GM23338 (cell line): ENCODE measurements at regions not wholly inside any gene's neighbourhood (a gene's known extent, or its start where the extent isn't known, plus 50 kb on each side); places are given as distances from the start of the nearest gene placed in this dataset.

Experiments
- ATAC-seq: fragments of 200-7000 bp; cut with Tn5 transposase; 3 replicates; pipeline ENCODE4 v1.9.1; 2020
- DNase-seq: peaks from one replicate; pipeline ENCODE4 v3.0.0-alpha.2; 2015; ENCODE audit warnings: low spot score
- H2AFZ ChIP-seq: fragments of 200-600 bp; sonication (generic); 2 replicates; pipeline ENCODE4 v1.8.0; 2016; ENCODE audit warnings: antibody characterized with exemption, mild to moderate bottlenecking, moderate library complexity
- H3F3A ChIP-seq: fragments of 200-600 bp; sonication (generic); replicated peaks from 2 replicates; pipeline ENCODE4 v1.8.0; 2017; ENCODE audit warnings: antibody characterized with exemption, mixed run types, low read depth
- H3K27ac ChIP-seq: fragments of 200-600 bp; sonication (generic); 2 replicates; pipeline ENCODE4 v1.6.1; 2016; ENCODE audit warnings: low read depth
- H3K27me3 ChIP-seq: fragments of 200-600 bp; sonication (generic); 2 replicates; pipeline ENCODE4 v1.8.0; 2016; ENCODE audit warnings: mild to moderate bottlenecking, mixed run types, moderate library complexity; ENCODE audit not compliant: insufficient read depth
- H3K36me3 ChIP-seq: fragments of 200-600 bp; sonication (generic); 2 replicates; pipeline ENCODE4 v1.8.0; 2016; ENCODE audit warnings: mild to moderate bottlenecking; ENCODE audit not compliant: insufficient read depth
- H3K4me1 ChIP-seq: fragments of 200-600 bp; sonication (generic); 2 replicates; pipeline ENCODE4 v1.8.0; 2016; ENCODE audit warnings: mild to moderate bottlenecking, moderate library complexity; ENCODE audit not compliant: insufficient read depth
- H3K4me2 ChIP-seq: fragments of 200-600 bp; sonication (generic); 2 replicates; pipeline ENCODE4 v1.7.1; 2017; ENCODE audit warnings: mixed run types
- H3K4me3 ChIP-seq: fragments of 200-600 bp; sonication (generic); 2 replicates; pipeline ENCODE4 v1.6.1; 2016; ENCODE audit warnings: mixed run types
- H3K79me2 ChIP-seq: fragments of 200-600 bp; sonication (generic); replicated peaks from 2 replicates; pipeline ENCODE4 v1.8.0; 2017; ENCODE audit warnings: mild to moderate bottlenecking; ENCODE audit not compliant: insufficient read depth
- H3K9me2 ChIP-seq: fragments of 200-600 bp; sonication (generic); 2 replicates; pipeline ENCODE4 v1.8.0; 2017; ENCODE audit not compliant: insufficient read depth
- H4K20me1 ChIP-seq: fragments of 200-600 bp; sonication (generic); replicated peaks from 2 replicates; pipeline ENCODE4 v1.8.0; 2017; ENCODE audit warnings: mild to moderate bottlenecking; ENCODE audit not compliant: insufficient read depth
- H3K27ac Mint-ChIP-seq: 2 replicates; pipeline ENCODE4 v1.8.0; 2020; ENCODE audit warnings: inconsistent platforms, mild to moderate bottlenecking, moderate library complexity, mixed read lengths
- H3K27me3 Mint-ChIP-seq: 3 replicates; pipeline ENCODE4 v1.8.0; 2022; ENCODE audit warnings: low read depth, mild to moderate bottlenecking, moderate library complexity, mixed read lengths, inconsistent platforms; ENCODE audit not compliant: insufficient read depth, poor library complexity
- H3K36me3 Mint-ChIP-seq: 3 replicates; pipeline ENCODE4 v1.8.0; 2021; ENCODE audit warnings: low read depth, mild to moderate bottlenecking, inconsistent platforms, moderate library complexity, mixed read lengths
- H3K4me1 Mint-ChIP-seq: 3 replicates; pipeline ENCODE4 v1.8.0; 2020; ENCODE audit warnings: mild to moderate bottlenecking, inconsistent platforms, mixed read lengths
- H3K4me3 Mint-ChIP-seq: 3 replicates; pipeline ENCODE4 v1.8.0; 2021; ENCODE audit warnings: moderate library complexity, mild to moderate bottlenecking, inconsistent platforms, mixed read lengths
- H3K9me3 Mint-ChIP-seq: 3 replicates; pipeline ENCODE4 v1.8.0; 2020; ENCODE audit warnings: moderate library complexity, mild to moderate bottlenecking, inconsistent platforms, mixed read lengths
- EZH2 ChIP-seq: fragments of 200-600 bp; sonication (generic); IDR thresholded peaks from one replicate; pipeline ENCODE4 v1.8.0; 2017; ENCODE audit warnings: antibody characterized with exemption, mild to moderate bottlenecking, low read depth; ENCODE audit not compliant: unreplicated experiment
- EZH2phosphoT487 ChIP-seq: fragments of 200-600 bp; sonication (generic); IDR thresholded peaks from one replicate; pipeline ENCODE4 v1.8.1; 2018; ENCODE audit warnings: antibody characterized with exemption; ENCODE audit not compliant: unreplicated experiment
- JUNB ChIP-seq: IDR thresholded peaks from one replicate; pipeline ENCODE4 v1.6.1; 2016; ENCODE audit warnings: antibody characterized with exemption; ENCODE audit not compliant: unreplicated experiment
- NANOG ChIP-seq: IDR thresholded peaks from 2 replicates; pipeline ENCODE4 v1.6.1; 2016; ENCODE audit warnings: antibody characterized with exemption, borderline replicate concordance
- POLR2AphosphoS5 ChIP-seq: IDR thresholded peaks from 2 replicates; pipeline ENCODE4 v1.6.1; 2016; ENCODE audit warnings: antibody characterized with exemption, low read depth
- STAT1 ChIP-seq: IDR thresholded peaks from one replicate; pipeline ENCODE4 v1.6.1; 2016; ENCODE audit warnings: antibody characterized with exemption; ENCODE audit not compliant: unreplicated experiment
- ZNF114 ChIP-seq: fragments of 250-450 bp; sonication (Bioruptor Pico); IDR thresholded peaks from 2 replicates; pipeline ENCODE4 v1.5.0; 2020; ENCODE audit warnings: mild to moderate bottlenecking, moderate library complexity
- ZNF331 ChIP-seq: fragments of 250-450 bp; sonication (Bioruptor Pico); IDR thresholded peaks from 2 replicates; pipeline ENCODE4 v1.5.0; 2020; ENCODE audit warnings: low read depth, mild to moderate bottlenecking, moderate library complexity
- TF ChIP-seq, protein P1 (sequence below), 2 experiments: fragments of 200-600 bp in 1 of 2; sonication (generic) in 1 of 2; conservative IDR thresholded peaks; 2 replicates each; pipeline versions ENCODE4 v1.5.1 to v1.6.1; 2016 to 2017; ENCODE audit warnings: antibody characterized with exemption in 2 of 2, low read depth in 2 of 2, mild to moderate bottlenecking in 2 of 2, moderate library complexity in 1 of 2
- TF ChIP-seq, protein P2 (sequence below): IDR thresholded peaks from one replicate; pipeline ENCODE4 v1.6.1; 2018; ENCODE audit warnings: antibody characterized with exemption; ENCODE audit not compliant: unreplicated experiment
- TF ChIP-seq, protein P3 (sequence below): fragments of 250-450 bp; sonication (Bioruptor Pico); IDR thresholded peaks from 2 replicates; pipeline ENCODE4 v1.5.0; 2020; ENCODE audit warnings: mild to moderate bottlenecking, moderate library complexity
- TF ChIP-seq, protein P4 (sequence below): IDR thresholded peaks from 2 replicates; pipeline ENCODE4 v1.6.1; 2016; ENCODE audit warnings: antibody characterized with exemption

DNA sequence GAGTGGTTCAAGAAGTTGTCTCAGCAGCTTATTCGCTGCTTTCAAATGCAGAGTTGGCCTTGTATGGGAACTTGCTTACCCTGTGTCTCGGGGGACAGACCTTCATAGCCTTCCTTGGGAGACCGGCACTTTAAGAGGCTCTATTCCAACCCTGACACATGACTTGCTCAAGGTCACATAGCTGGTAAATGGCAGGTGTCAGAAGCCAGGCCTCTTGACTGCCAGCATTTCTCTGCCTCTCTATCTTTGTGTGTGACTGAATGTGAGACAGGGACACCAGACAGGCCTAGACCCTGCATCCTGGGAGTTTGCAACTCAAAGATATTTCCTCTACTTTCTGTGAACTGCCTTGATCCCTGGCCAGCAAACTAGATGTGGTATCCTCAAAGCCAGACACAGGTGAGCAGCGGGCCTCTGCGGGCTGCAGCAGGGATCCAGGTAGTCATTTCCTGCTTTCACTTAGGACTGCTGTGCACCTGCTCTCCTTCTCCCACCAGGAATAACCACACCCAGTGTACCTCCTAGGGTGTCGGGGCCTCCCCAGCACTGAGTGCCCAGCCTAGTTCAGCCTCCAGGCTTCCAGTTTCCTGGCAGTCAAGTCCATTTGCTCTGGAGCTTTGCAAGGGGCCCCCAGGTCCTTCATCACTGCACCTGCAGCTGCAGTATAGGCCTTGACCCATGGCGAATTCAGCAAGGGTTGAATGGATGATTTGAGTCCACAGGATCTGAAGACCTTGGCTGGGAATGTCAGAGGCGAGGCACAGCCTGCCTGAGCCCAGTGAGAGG is 116.6 kb upstream of the TNRC6C start:
- no peaks in the 10 kb centered on the region for H3K79me2 ChIP-seq
- ATAC-seq = no peak
- no peaks in the 10 kb centered on the region for H4K20me1 ChIP-seq
- H3F3A ChIP-seq = no peaks in the 10 kb centered on the region
- no peaks in the 10 kb centered on the region for H3K9me2 ChIP-seq
- H3K4me2 ChIP-seq = no peak overlapping the region
- no peak overlapping the region for H3K4me3 Mint-ChIP-seq
- H3K36me3 ChIP-seq = no peaks in the 10 kb centered on the region
- H3K27ac ChIP-seq = no peak overlapping the region
- TF ChIP-seq EZH2phosphoT487 = no peak
- TF ChIP-seq, protein P1, sequence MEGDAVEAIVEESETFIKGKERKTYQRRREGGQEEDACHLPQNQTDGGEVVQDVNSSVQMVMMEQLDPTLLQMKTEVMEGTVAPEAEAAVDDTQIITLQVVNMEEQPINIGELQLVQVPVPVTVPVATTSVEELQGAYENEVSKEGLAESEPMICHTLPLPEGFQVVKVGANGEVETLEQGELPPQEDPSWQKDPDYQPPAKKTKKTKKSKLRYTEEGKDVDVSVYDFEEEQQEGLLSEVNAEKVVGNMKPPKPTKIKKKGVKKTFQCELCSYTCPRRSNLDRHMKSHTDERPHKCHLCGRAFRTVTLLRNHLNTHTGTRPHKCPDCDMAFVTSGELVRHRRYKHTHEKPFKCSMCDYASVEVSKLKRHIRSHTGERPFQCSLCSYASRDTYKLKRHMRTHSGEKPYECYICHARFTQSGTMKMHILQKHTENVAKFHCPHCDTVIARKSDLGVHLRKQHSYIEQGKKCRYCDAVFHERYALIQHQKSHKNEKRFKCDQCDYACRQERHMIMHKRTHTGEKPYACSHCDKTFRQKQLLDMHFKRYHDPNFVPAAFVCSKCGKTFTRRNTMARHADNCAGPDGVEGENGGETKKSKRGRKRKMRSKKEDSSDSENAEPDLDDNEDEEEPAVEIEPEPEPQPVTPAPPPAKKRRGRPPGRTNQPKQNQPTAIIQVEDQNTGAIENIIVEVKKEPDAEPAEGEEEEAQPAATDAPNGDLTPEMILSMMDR (conservative IDR thresholded peaks at IDR 0.05; ENCODE audit: low read depth in 2 of 2) = no peak
- TF ChIP-seq, protein P2, sequence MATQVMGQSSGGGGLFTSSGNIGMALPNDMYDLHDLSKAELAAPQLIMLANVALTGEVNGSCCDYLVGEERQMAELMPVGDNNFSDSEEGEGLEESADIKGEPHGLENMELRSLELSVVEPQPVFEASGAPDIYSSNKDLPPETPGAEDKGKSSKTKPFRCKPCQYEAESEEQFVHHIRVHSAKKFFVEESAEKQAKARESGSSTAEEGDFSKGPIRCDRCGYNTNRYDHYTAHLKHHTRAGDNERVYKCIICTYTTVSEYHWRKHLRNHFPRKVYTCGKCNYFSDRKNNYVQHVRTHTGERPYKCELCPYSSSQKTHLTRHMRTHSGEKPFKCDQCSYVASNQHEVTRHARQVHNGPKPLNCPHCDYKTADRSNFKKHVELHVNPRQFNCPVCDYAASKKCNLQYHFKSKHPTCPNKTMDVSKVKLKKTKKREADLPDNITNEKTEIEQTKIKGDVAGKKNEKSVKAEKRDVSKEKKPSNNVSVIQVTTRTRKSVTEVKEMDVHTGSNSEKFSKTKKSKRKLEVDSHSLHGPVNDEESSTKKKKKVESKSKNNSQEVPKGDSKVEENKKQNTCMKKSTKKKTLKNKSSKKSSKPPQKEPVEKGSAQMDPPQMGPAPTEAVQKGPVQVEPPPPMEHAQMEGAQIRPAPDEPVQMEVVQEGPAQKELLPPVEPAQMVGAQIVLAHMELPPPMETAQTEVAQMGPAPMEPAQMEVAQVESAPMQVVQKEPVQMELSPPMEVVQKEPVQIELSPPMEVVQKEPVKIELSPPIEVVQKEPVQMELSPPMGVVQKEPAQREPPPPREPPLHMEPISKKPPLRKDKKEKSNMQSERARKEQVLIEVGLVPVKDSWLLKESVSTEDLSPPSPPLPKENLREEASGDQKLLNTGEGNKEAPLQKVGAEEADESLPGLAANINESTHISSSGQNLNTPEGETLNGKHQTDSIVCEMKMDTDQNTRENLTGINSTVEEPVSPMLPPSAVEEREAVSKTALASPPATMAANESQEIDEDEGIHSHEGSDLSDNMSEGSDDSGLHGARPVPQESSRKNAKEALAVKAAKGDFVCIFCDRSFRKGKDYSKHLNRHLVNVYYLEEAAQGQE = no peak
- no peak for TF ChIP-seq NANOG
- TF ChIP-seq, protein P3, sequence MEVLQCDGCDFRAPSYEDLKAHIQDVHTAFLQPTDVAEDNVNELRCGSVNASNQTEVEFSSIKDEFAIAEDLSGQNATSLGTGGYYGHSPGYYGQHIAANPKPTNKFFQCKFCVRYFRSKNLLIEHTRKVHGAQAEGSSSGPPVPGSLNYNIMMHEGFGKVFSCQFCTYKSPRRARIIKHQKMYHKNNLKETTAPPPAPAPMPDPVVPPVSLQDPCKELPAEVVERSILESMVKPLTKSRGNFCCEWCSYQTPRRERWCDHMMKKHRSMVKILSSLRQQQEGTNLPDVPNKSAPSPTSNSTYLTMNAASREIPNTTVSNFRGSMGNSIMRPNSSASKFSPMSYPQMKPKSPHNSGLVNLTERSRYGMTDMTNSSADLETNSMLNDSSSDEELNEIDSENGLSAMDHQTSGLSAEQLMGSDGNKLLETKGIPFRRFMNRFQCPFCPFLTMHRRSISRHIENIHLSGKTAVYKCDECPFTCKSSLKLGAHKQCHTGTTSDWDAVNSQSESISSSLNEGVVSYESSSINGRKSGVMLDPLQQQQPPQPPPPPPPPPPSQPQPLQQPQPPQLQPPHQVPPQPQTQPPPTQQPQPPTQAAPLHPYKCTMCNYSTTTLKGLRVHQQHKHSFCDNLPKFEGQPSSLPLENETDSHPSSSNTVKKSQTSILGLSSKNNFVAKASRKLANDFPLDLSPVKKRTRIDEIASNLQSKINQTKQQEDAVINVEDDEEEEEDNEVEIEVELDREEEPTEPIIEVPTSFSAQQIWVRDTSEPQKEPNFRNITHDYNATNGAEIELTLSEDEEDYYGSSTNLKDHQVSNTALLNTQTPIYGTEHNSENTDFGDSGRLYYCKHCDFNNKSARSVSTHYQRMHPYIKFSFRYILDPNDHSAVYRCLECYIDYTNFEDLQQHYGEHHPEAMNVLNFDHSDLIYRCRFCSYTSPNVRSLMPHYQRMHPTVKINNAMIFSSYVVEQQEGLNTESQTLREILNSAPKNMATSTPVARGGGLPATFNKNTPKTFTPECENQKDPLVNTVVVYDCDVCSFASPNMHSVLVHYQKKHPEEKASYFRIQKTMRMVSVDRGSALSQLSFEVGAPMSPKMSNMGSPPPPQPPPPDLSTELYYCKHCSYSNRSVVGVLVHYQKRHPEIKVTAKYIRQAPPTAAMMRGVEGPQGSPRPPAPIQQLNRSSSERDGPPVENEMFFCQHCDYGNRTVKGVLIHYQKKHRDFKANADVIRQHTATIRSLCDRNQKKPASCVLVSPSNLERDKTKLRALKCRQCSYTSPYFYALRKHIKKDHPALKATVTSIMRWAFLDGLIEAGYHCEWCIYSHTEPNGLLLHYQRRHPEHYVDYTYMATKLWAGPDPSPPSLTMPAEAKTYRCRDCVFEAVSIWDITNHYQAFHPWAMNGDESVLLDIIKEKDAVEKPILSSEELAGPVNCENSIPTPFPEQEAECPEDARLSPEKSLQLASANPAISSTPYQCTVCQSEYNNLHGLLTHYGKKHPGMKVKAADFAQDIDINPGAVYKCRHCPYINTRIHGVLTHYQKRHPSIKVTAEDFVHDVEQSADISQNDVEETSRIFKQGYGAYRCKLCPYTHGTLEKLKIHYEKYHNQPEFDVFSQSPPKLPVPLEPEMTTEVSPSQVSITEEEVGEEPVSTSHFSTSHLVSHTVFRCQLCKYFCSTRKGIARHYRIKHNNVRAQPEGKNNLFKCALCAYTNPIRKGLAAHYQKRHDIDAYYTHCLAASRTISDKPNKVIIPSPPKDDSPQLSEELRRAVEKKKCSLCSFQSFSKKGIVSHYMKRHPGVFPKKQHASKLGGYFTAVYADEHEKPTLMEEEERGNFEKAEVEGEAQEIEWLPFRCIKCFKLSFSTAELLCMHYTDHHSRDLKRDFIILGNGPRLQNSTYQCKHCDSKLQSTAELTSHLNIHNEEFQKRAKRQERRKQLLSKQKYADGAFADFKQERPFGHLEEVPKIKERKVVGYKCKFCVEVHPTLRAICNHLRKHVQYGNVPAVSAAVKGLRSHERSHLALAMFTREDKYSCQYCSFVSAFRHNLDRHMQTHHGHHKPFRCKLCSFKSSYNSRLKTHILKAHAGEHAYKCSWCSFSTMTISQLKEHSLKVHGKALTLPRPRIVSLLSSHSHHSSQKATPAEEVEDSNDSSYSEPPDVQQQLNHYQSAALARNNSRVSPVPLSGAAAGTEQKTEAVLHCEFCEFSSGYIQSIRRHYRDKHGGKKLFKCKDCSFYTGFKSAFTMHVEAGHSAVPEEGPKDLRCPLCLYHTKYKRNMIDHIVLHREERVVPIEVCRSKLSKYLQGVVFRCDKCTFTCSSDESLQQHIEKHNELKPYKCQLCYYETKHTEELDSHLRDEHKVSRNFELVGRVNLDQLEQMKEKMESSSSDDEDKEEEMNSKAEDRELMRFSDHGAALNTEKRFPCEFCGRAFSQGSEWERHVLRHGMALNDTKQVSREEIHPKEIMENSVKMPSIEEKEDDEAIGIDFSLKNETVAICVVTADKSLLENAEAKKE = no peak
- no peak for TF ChIP-seq ZNF114
- TF ChIP-seq, protein P4, sequence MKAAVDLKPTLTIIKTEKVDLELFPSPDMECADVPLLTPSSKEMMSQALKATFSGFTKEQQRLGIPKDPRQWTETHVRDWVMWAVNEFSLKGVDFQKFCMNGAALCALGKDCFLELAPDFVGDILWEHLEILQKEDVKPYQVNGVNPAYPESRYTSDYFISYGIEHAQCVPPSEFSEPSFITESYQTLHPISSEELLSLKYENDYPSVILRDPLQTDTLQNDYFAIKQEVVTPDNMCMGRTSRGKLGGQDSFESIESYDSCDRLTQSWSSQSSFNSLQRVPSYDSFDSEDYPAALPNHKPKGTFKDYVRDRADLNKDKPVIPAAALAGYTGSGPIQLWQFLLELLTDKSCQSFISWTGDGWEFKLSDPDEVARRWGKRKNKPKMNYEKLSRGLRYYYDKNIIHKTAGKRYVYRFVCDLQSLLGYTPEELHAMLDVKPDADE = no peak
- no peak for TF ChIP-seq STAT1
- no peak for TF ChIP-seq JUNB
- no peak for TF ChIP-seq ZNF331 (CRISPR knock-in tag)
- TF ChIP-seq EZH2 = no peak
- TF ChIP-seq POLR2AphosphoS5 = no peak
- peaks cover 14% of the 10 kb centered on the region for H3K4me1 Mint-ChIP-seq
- H3K36me3 Mint-ChIP-seq = no peaks in the 10 kb centered on the region
- no peak overlapping the region for H3K4me3 ChIP-seq
- H3K27me3 ChIP-seq = no peaks in the 10 kb centered on the region
- no peak for DNase-seq
- peaks cover 6% of the 10 kb centered on the region for H3K27me3 Mint-ChIP-seq
- peaks cover 2% of the 10 kb centered on the region; the same call in 2 of the 3 replicates for H3K9me3 Mint-ChIP-seq
- H3K27ac Mint-ChIP-seq = no peak overlapping the region
- H3K4me1 ChIP-seq = no peaks in the 10 kb centered on the region
- H2AFZ ChIP-seq = no peak overlapping the region
